ENCODE measurements at regions not wholly inside any gene's neighbourhood (a gene's known extent, or its start where the extent isn't known, plus 50 kb on each side); places are given as distances from the start of the nearest gene placed in this dataset.

- Histone ChIP-seq H2BK120ac (ENCODE audit: low read depth, low read length) (no peak overlapping the region), H3K14ac (ENCODE audit: low read length in 2 of 2) (no peak overlapping the region), H4K91ac (ENCODE audit: low read length) (no peak overlapping the region), H2BK15ac (ENCODE audit: low read depth, poor library complexity, severe bottlenecking) (no peak overlapping the region), H3K27ac (ENCODE audit: low read length, poor library complexity, severe bottlenecking) (no peak overlapping the region), H2AFZ (ENCODE audit: low read depth, low read length) (no peak overlapping the region), H2BK5ac (ENCODE audit: low read depth, low read length, poor library complexity, severe bottlenecking) (no peak overlapping the region), H3K4me2 (ENCODE audit: low read length, poor library complexity, severe bottlenecking) (no peak overlapping the region), H4K8ac (ENCODE audit: low read length) (no peak overlapping the region), H3K36me3 (ENCODE audit: control insufficient read depth in 1 of 2, insufficient read depth in 2 of 2, low read depth in 1 of 2, low read length in 2 of 2) (no peaks in the 10 kb centered on the region), H3K23ac (ENCODE audit: low read length in 2 of 2) (no peak overlapping the region), H2BK12ac (ENCODE audit: low read length in 2 of 2) (no peak overlapping the region), H3K79me1 (replicated peaks; ENCODE audit: low read length, poor library complexity, severe bottlenecking) (no peaks in the 10 kb centered on the region), H3K4me3 (ENCODE audit: insufficient read depth in 1 of 2, low read depth in 1 of 2, low read length in 2 of 2) (no peak overlapping the region), H3K4ac (ENCODE audit: low read depth in 1 of 2, low read length in 2 of 2) (no peak overlapping the region), H3K9me3 (ENCODE audit: control insufficient read depth, low read length) (no peaks in the 10 kb centered on the region), H2AK5ac (ENCODE audit: low read length, severe bottlenecking) (no peak overlapping the region), H3K18ac (ENCODE audit: low read depth in 1 of 2, low read length in 2 of 2) (no peak overlapping the region), H3K9ac (ENCODE audit: low read length) (no peak overlapping the region), H3K27me3 (ENCODE audit: control insufficient read depth in 1 of 2, insufficient read depth in 1 of 2, low read length in 2 of 2) (peaks cover 0 to 14% of the 10 kb centered on the region in 2 experiments), H3K4me1 (ENCODE audit: control insufficient read depth, insufficient read depth, low read depth, low read length) (no peaks in the 10 kb centered on the region)
- 46% methylated on average over 2 of the region's 2 CpGs for WGBS
- no peak for DNase-seq
Measured at GRCh38 chr1:177596485-177596884, 373.4 kb downstream of the SEC16B start.

GRCh38 chr1:177593105-177593504, 376.8 kb downstream of the SEC16B start:
- H2BK15ac ChIP-seq (ENCODE audit: low read depth, poor library complexity, severe bottlenecking) = no peak overlapping the region
- H2AK5ac ChIP-seq (ENCODE audit: low read length, severe bottlenecking) = no peak overlapping the region
- WGBS = no CpG with 5 or more reads among the region's 3 CpGs
- no peak overlapping the region for H2BK120ac ChIP-seq (ENCODE audit: low read depth, low read length)
- H3K23ac ChIP-seq (ENCODE audit: low read length in 2 of 2) = no peak overlapping the region
- H3K14ac ChIP-seq (ENCODE audit: low read length in 2 of 2) = no peak overlapping the region
- H3K18ac ChIP-seq (ENCODE audit: low read depth in 1 of 2, low read length in 2 of 2) = no peak overlapping the region
- H3K79me1 ChIP-seq (replicated peaks; ENCODE audit: low read length, poor library complexity, severe bottlenecking) = no peaks in the 10 kb centered on the region
- no peak overlapping the region for H3K4me2 ChIP-seq (ENCODE audit: low read length, poor library complexity, severe bottlenecking)
- no peak overlapping the region for H2BK12ac ChIP-seq (ENCODE audit: low read length in 2 of 2)
- H2BK5ac ChIP-seq (ENCODE audit: low read depth, low read length, poor library complexity, severe bottlenecking) = no peak overlapping the region
- no peak overlapping the region for H4K91ac ChIP-seq (ENCODE audit: low read length)
- no peak overlapping the region for H3K27ac ChIP-seq (ENCODE audit: low read length, poor library complexity, severe bottlenecking)
- H3K4ac ChIP-seq (ENCODE audit: low read depth in 1 of 2, low read length in 2 of 2) = no peak overlapping the region
- DNase-seq = no peak
- no peak overlapping the region for H3K4me3 ChIP-seq (ENCODE audit: insufficient read depth in 1 of 2, low read depth in 1 of 2, low read length in 2 of 2)
- no peaks in the 10 kb centered on the region for H3K9me3 ChIP-seq (ENCODE audit: control insufficient read depth, low read length)
- H3K36me3 ChIP-seq (ENCODE audit: control insufficient read depth in 1 of 2, insufficient read depth in 2 of 2, low read depth in 1 of 2, low read length in 2 of 2) = no peaks in the 10 kb centered on the region
- H3K9ac ChIP-seq (ENCODE audit: low read length) = no peak overlapping the region
- no peak overlapping the region for H2AFZ ChIP-seq (ENCODE audit: low read depth, low read length)
- no peaks in the 10 kb centered on the region for H3K4me1 ChIP-seq (ENCODE audit: control insufficient read depth, insufficient read depth, low read depth, low read length)
- no peak overlapping the region for H4K8ac ChIP-seq (ENCODE audit: low read length)
- peaks cover 0 to 8% of the 10 kb centered on the region in 2 experiments for H3K27me3 ChIP-seq (ENCODE audit: control insufficient read depth in 1 of 2, insufficient read depth in 1 of 2, low read length in 2 of 2)

- Histone ChIP-seq H3K14ac (ENCODE audit: low read length in 2 of 2) (no peak overlapping the region), H3K23ac (ENCODE audit: low read length in 2 of 2) (no peak overlapping the region), H3K27ac (ENCODE audit: low read length, poor library complexity, severe bottlenecking) (no peak overlapping the region), H2BK12ac (ENCODE audit: low read length in 2 of 2) (no peak overlapping the region), H3K4me3 (ENCODE audit: insufficient read depth in 1 of 2, low read depth in 1 of 2, low read length in 2 of 2) (no peak overlapping the region), H2BK5ac (ENCODE audit: low read depth, low read length, poor library complexity, severe bottlenecking) (no peak overlapping the region), H3K9ac (ENCODE audit: low read length) (no peak overlapping the region), H2AFZ (ENCODE audit: low read depth, low read length) (no peak overlapping the region), H3K18ac (ENCODE audit: low read depth in 1 of 2, low read length in 2 of 2) (no peak overlapping the region), H2AK5ac (ENCODE audit: low read length, severe bottlenecking) (no peak overlapping the region), H4K91ac (ENCODE audit: low read length) (no peak overlapping the region), H3K36me3 (ENCODE audit: control insufficient read depth in 1 of 2, insufficient read depth in 2 of 2, low read depth in 1 of 2, low read length in 2 of 2) (no peaks in the 10 kb centered on the region), H3K79me1 (replicated peaks; ENCODE audit: low read length, poor library complexity, severe bottlenecking) (no peaks in the 10 kb centered on the region), H3K4me1 (ENCODE audit: control insufficient read depth, insufficient read depth, low read depth, low read length) (no peaks in the 10 kb centered on the region), H3K27me3 (ENCODE audit: control insufficient read depth in 1 of 2, insufficient read depth in 1 of 2, low read length in 2 of 2) (peaks cover 0 to 8% of the 10 kb centered on the region in 2 experiments), H4K8ac (ENCODE audit: low read length) (no peak overlapping the region), H3K4me2 (ENCODE audit: low read length, poor library complexity, severe bottlenecking) (no peak overlapping the region), H2BK15ac (ENCODE audit: low read depth, poor library complexity, severe bottlenecking) (no peak overlapping the region), H3K9me3 (ENCODE audit: control insufficient read depth, low read length) (no peaks in the 10 kb centered on the region), H2BK120ac (ENCODE audit: low read depth, low read length) (no peak overlapping the region), H3K4ac (ENCODE audit: low read depth in 1 of 2, low read length in 2 of 2) (no peak overlapping the region)
- no peak for DNase-seq
- WGBS = 71% methylated on average over 2 of the region's 4 CpGs
Measured at GRCh38 chr1:177592624-177593023, 377.2 kb downstream of the SEC16B start.

DNA sequence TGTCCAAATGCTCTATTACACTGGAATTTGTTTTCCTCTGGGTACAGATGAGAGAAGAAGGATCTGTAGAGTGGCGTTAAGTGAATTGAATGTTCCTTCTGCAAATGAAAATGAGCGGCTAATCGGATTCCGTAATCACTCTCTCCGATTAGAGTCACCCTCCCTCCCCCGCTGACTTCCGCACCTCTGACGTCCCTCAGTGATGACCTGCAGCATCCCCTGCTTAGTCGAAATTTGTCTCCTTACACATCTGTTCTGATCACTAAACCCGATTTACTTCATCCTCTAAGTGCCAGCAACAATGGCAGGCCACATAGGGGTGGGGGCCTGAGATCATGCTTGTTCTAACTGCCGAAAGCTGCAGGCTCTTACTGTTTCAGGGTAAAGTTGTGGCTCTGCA, 378.7 kb downstream of the SEC16B start:
- Histone ChIP-seq H2BK5ac (ENCODE audit: low read depth, low read length, poor library complexity, severe bottlenecking) (no peak overlapping the region), H3K36me3 (ENCODE audit: control insufficient read depth in 1 of 2, insufficient read depth in 2 of 2, low read depth in 1 of 2, low read length in 2 of 2) (no peaks in the 10 kb centered on the region), H2BK12ac (ENCODE audit: low read length in 2 of 2) (no peak overlapping the region), H2BK120ac (ENCODE audit: low read depth, low read length) (no peak overlapping the region), H3K4me3 (ENCODE audit: insufficient read depth in 1 of 2, low read depth in 1 of 2, low read length in 2 of 2) (no peak overlapping the region), H3K9ac (ENCODE audit: low read length) (no peak overlapping the region), H2BK15ac (ENCODE audit: low read depth, poor library complexity, severe bottlenecking) (no peak overlapping the region), H3K23ac (ENCODE audit: low read length in 2 of 2) (no peak overlapping the region), H4K8ac (ENCODE audit: low read length) (no peak overlapping the region), H2AFZ (ENCODE audit: low read depth, low read length) (no peak overlapping the region), H3K14ac (ENCODE audit: low read length in 2 of 2) (no peak overlapping the region), H3K27me3 (ENCODE audit: control insufficient read depth in 1 of 2, insufficient read depth in 1 of 2, low read length in 2 of 2) (peaks cover 0 to 5% of the 10 kb centered on the region in 2 experiments), H3K79me1 (replicated peaks; ENCODE audit: low read length, poor library complexity, severe bottlenecking) (no peaks in the 10 kb centered on the region), H2AK5ac (ENCODE audit: low read length, severe bottlenecking) (no peak overlapping the region), H4K91ac (ENCODE audit: low read length) (no peak overlapping the region), H3K4me1 (ENCODE audit: control insufficient read depth, insufficient read depth, low read depth, low read length) (no peaks in the 10 kb centered on the region), H3K18ac (ENCODE audit: low read depth in 1 of 2, low read length in 2 of 2) (no peak overlapping the region), H3K4ac (ENCODE audit: low read depth in 1 of 2, low read length in 2 of 2) (no peak overlapping the region), H3K27ac (ENCODE audit: low read length, poor library complexity, severe bottlenecking) (no peak overlapping the region), H3K4me2 (ENCODE audit: low read length, poor library complexity, severe bottlenecking) (no peak overlapping the region), H3K9me3 (ENCODE audit: control insufficient read depth, low read length) (no peaks in the 10 kb centered on the region)
- DNase-seq = no peak
- WGBS = 79% methylated on average over 11 of the region's 11 CpGs

All from mesenchymal stem cell (in vitro differentiated cells and primary cell).